Naive thymus-derived CD8-positive, alpha-beta T cell (primary cell): ENCODE measurements at regions not wholly inside any gene's neighbourhood (a gene's known extent, or its start where the extent isn't known, plus 50 kb on each side); places are given as distances from the start of the nearest gene placed in this dataset.

Source experiments
- ATAC-seq, 2 donors: fragments of 150-1000 bp; cut with Tn5 transposase in 1 of 2; sonication (Bioruptor Pico), chemical (Tn5 transposase) in 1 of 2; 1 replicate in 1 of 2; 2 replicates in 1 of 2; pipeline ENCODE4 v1.10.0; 2021; ENCODE audit warnings: mild to moderate bottlenecking in 2 of 2, moderate library complexity in 2 of 2
- POLR2A ChIA-PET: fragments of 350-600 bp; sonication (Branson Sonifier 250); formaldehyde crosslinking; loops from one replicate; lab custom pipeline; 2021; ENCODE audit warnings: antibody characterized with exemption; lab: Charles Lee
- DNase-seq, 10 donors: peaks; one replicate each; pipeline versions ENCODE4 v3.0.0 to v3.0.0-alpha.2; 2020 to 2022
- H3K27ac Mint-ChIP-seq, 10 donors: one replicate each; pipeline ENCODE4 v1.8.0; 2020 to 2022; ENCODE audit warnings: mild to moderate bottlenecking in 10 of 10, mixed read lengths in 10 of 10, moderate library complexity in 4 of 10, inconsistent platforms in 1 of 10
- H3K27me3 Mint-ChIP-seq, 5 donors: one replicate each; pipeline ENCODE4 v1.8.0; 2021 to 2022; ENCODE audit warnings: mixed read lengths in 5 of 5
- H3K36me3 Mint-ChIP-seq, 3 donors: one replicate each; pipeline ENCODE4 v1.8.0; 2020 to 2022; ENCODE audit warnings: mixed read lengths in 3 of 3, mild to moderate bottlenecking in 2 of 3, inconsistent platforms in 1 of 3
- H3K4me1 Mint-ChIP-seq, 4 donors: one replicate each; pipeline ENCODE4 v1.8.0; 2021 to 2022; ENCODE audit warnings: mixed read lengths in 4 of 4
- H3K4me3 Mint-ChIP-seq, 10 donors: one replicate each; pipeline ENCODE4 v1.8.0; 2020 to 2022; ENCODE audit warnings: mild to moderate bottlenecking in 10 of 10, mixed read lengths in 10 of 10, moderate library complexity in 6 of 10, inconsistent platforms in 1 of 10
- H3K9me3 Mint-ChIP-seq, 9 donors: one replicate each; pipeline ENCODE4 v1.8.0; 2020 to 2022; ENCODE audit warnings: mixed read lengths in 9 of 9, mild to moderate bottlenecking in 3 of 9, inconsistent platforms in 1 of 9, moderate library complexity in 1 of 9

DNA sequence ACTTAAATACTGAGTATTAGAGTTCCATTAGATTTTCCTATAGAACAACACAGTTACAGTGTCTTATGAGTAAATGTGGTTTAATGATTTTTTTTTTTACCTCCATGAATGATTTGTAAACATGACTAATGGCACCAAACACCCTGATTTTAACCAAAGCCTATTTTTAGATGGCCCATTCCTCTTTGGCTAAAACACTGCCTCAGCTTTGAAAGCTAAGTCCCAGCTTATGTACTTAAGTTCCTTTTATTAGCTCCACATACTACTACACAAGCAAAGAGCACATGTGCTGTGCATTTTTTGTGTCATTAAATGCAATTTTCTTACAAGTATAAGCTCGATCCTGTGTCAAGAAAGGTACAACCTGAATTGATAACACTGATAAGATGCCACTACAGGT lies 575.6 kb upstream of the PITX2 start:
- Mint-ChIP-seq H3K27me3 (no peaks in the 10 kb centered on the region), H3K27ac (no peak overlapping the region), H3K4me3 (no peak overlapping the region), H3K9me3 (peaks cover 0 to 19% (median 6%) of the 10 kb centered on the region in 9 donors), H3K36me3 (no peaks in the 10 kb centered on the region), H3K4me1 (no peaks in the 10 kb centered on the region)
- no peak for DNase-seq
- POLR2A ChIA-PET, result no interaction called here
- no peak for ATAC-seq

DNA sequence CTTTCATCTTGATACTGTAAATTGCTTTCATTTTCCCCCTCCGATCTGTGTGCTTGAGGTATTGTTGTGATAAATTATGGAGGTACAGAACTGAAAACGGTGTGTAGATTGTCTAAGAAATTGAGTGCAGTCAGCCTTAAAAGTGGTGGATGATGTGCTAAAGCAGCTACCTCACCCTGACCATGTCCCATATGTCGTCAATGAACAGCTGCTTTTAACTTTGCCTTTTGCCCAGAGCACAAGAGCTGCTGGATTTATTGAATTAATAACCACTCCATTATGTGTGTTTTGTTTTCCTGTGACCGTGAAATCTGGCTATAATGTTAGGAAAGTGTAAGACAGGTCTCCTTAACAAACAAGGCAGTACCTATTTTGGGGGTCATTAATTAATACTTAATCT lies 581.9 kb upstream of the PITX2 start:
- no peak for DNase-seq
- H3K27ac Mint-ChIP-seq, result no peak overlapping the region
- no peaks in the 10 kb centered on the region for H3K27me3 Mint-ChIP-seq
- H3K36me3 Mint-ChIP-seq, result no peaks in the 10 kb centered on the region
- no peak overlapping the region for H3K4me3 Mint-ChIP-seq
- H3K4me1 Mint-ChIP-seq, result no peaks in the 10 kb centered on the region
- H3K9me3 Mint-ChIP-seq, result peaks cover 0 to 8% (median 0%) of the 10 kb centered on the region in 9 donors
- no peak for ATAC-seq
- POLR2A ChIA-PET, result no interaction called here

DNA sequence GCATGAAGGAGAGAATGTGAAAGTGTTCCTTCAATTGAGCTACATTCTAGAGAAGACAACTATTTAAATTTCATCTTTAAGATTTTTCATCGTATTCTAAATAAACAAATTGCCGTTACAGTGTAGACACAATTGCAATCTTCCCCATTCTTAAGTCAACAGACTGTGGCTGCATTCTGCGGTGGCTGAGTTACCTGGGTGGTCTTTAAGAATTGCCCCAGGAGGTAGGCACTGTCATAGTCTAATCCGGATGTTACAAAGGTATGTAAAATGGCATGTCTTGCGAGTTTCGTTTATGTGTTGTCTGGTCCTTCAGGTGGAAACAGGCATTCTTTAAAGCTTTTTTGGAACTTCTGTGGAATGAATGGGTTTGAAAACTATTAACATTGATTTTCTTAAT lies 586.1 kb upstream of the PITX2 start:
- ATAC-seq, result no peak

DNA sequence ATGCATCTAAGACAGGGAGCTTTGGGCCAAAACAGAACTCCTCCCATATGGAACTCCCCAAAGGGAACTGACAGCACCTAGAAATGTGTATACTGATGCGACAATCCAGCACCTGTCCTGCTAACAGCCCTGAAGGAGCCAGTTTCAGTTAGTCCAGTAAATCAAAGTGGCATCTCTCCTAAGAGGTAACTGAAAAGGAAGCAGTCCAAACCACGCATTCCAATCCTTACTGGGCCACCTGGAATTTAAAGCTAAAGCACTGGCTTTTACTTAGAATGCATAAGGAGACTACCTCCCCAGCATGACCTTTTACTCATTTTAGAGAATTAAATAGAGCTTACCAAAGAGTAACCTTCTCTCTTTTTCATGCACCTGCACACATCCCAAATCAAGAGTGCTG lies 586.8 kb upstream of the PITX2 start:
- DNase-seq (no peak), ATAC-seq (no peak)
- no peak overlapping the region for H3K4me3 Mint-ChIP-seq
- H3K27me3 Mint-ChIP-seq, result no peaks in the 10 kb centered on the region
- H3K27ac Mint-ChIP-seq, result no peak overlapping the region
- H3K36me3 Mint-ChIP-seq, result no peaks in the 10 kb centered on the region
- H3K4me1 Mint-ChIP-seq, result no peaks in the 10 kb centered on the region
- POLR2A ChIA-PET, result no interaction called here
- peaks cover 0 to 17% (median 2%) of the 10 kb centered on the region in 9 donors for H3K9me3 Mint-ChIP-seq

More for the DNA sequence above, 586.1 kb upstream of the PITX2 start:
- no peak overlapping the region for H3K4me3 Mint-ChIP-seq
- H3K27ac Mint-ChIP-seq, result no peak overlapping the region
- no peaks in the 10 kb centered on the region for H3K4me1 Mint-ChIP-seq
- POLR2A ChIA-PET, result no interaction called here
- no peaks in the 10 kb centered on the region for H3K36me3 Mint-ChIP-seq
- H3K27me3 Mint-ChIP-seq, result no peaks in the 10 kb centered on the region
- H3K9me3 Mint-ChIP-seq, result peaks cover 0 to 13% (median 2%) of the 10 kb centered on the region in 9 donors
- DNase-seq, result no peak

DNA sequence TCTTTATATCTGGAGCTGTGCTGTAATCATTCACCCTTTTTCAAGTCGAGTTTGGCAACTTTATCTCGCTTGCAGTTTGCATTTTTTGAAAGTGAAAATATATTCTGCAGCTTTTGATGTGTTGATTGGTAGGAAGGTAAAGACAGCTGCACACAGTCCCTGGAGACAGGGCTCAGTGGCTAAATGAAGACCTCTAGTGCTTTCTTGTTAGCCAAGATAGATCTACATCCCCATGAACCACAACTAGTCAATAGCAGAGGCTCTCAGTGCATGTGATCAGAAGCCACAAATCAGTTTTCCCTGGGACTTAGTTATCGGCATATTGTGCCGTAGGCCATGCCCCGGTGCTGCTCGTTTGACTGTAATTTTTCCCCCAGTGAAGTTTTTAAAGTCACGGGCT lies 587.7 kb upstream of the PITX2 start:
- DNase-seq (no peak), ATAC-seq (no peak)
- H3K4me1 Mint-ChIP-seq, result no peaks in the 10 kb centered on the region
- no peaks in the 10 kb centered on the region for H3K36me3 Mint-ChIP-seq
- H3K9me3 Mint-ChIP-seq, result peaks cover 0 to 24% (median 2%) of the 10 kb centered on the region in 9 donors
- no peaks in the 10 kb centered on the region for H3K27me3 Mint-ChIP-seq
- H3K27ac Mint-ChIP-seq, result no peak overlapping the region
- POLR2A ChIA-PET, result no interaction called here
- H3K4me3 Mint-ChIP-seq, result no peak overlapping the region

DNA sequence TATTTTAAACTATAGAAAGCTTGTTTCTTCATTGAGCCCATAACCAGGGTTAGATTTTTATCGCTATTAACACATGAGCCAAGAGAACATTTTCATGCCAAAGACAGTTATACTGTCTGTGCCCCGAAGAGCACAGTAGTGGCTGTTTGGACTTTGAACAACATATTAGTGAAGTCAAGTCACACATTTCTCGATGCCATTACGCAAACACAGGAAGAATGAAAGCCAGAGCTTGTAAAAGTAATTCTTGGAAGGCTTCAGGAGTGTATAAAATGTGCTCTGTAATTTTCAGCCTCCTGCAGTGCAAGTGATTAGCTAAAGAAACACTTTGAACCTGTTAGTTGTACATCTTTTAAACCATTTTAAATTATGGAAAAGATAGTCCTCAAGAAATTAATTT lies 590.7 kb upstream of the PITX2 start:
- no peaks in the 10 kb centered on the region for H3K27me3 Mint-ChIP-seq
- no peak overlapping the region for H3K27ac Mint-ChIP-seq
- no peaks in the 10 kb centered on the region for H3K4me1 Mint-ChIP-seq
- H3K4me3 Mint-ChIP-seq, result no peak overlapping the region
- POLR2A ChIA-PET, result no interaction called here
- ATAC-seq (no peak), DNase-seq (no peak)
- H3K36me3 Mint-ChIP-seq, result no peaks in the 10 kb centered on the region
- H3K9me3 Mint-ChIP-seq, result peaks cover 0 to 24% (median 2%) of the 10 kb centered on the region in 9 donors

DNA sequence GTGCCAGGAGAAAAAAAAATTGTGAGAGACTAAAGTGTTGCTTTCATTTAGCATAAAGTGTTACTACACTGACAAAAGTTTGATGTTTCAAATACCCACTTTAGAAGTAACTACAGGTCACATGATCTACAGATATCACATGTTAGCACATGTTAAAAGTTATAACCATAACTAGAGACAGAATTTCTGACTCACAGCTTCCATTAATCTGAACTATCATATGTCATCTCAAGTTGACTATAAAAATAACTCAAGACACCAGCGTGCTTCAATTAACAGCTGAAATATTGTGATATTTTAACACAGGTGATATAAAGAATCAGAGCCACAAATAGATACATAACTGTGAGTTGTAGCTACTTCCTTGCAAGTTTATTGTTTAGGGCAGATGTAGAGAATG lies 591.5 kb upstream of the PITX2 start:
- no peak for DNase-seq
- H3K36me3 Mint-ChIP-seq, result no peaks in the 10 kb centered on the region

DNA sequence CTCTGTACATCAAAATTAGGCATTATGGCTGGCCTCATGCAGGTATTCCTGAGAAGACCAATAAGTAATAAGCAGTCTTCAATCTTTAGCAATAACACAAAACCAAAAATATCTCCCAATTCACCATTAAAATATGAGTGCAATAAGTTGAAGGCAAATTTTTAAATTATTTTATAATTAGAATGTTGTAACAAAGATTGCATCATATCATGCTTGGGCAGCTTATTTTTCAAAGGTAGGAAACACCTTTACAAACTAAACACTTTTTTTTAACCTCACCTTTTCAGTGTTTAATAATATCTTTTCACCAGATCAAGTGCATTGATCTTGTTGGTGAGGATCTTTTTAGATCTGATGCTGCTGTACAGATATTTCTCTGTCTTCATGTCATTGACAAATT lies 592.9 kb upstream of the PITX2 start:
- no peak for ATAC-seq
- no peak overlapping the region for H3K4me3 Mint-ChIP-seq
- POLR2A ChIA-PET, result no interaction called here
- H3K36me3 Mint-ChIP-seq, result no peaks in the 10 kb centered on the region
- peaks cover 0 to 28% (median 2%) of the 10 kb centered on the region in 9 donors for H3K9me3 Mint-ChIP-seq
- DNase-seq, result no peak
- no peak overlapping the region for H3K27ac Mint-ChIP-seq
- no peaks in the 10 kb centered on the region for H3K27me3 Mint-ChIP-seq
- no peaks in the 10 kb centered on the region for H3K4me1 Mint-ChIP-seq

More for the DNA sequence above, 591.5 kb upstream of the PITX2 start:
- Mint-ChIP-seq H3K4me3 (no peak overlapping the region), H3K27me3 (no peaks in the 10 kb centered on the region), H3K27ac (no peak overlapping the region), H3K4me1 (no peaks in the 10 kb centered on the region), H3K9me3 (peaks cover 0 to 24% (median 2%) of the 10 kb centered on the region in 9 donors)
- ATAC-seq, result no peak
- POLR2A ChIA-PET, result no interaction called here

DNA sequence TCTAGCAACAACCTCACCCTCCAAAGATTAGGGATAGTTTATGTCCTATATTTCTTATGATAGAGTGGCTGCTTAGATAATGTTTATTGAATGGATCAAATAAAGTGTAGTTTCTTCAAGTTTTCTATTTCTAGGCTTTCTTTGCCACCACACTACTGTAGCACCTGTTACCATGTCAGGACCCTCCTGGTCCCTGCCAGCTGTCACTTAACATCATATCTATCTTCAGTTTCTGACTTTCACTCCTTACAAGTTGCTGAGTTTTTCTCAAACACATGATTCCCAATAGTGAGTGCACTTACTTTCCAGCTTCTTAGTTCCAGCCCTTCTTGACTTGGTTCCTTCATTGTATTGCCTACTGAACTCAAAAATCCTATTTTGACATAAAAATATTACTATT lies 593.9 kb upstream of the PITX2 start:
- peaks cover 0 to 29% (median 2%) of the 10 kb centered on the region in 9 donors for H3K9me3 Mint-ChIP-seq
- ATAC-seq, result no peak
- DNase-seq, result no peak
- no peaks in the 10 kb centered on the region for H3K4me1 Mint-ChIP-seq
- POLR2A ChIA-PET, result no interaction called here
- no peaks in the 10 kb centered on the region for H3K27me3 Mint-ChIP-seq
- no peaks in the 10 kb centered on the region for H3K36me3 Mint-ChIP-seq
- H3K27ac Mint-ChIP-seq, result no peak overlapping the region
- no peak overlapping the region for H3K4me3 Mint-ChIP-seq

DNA sequence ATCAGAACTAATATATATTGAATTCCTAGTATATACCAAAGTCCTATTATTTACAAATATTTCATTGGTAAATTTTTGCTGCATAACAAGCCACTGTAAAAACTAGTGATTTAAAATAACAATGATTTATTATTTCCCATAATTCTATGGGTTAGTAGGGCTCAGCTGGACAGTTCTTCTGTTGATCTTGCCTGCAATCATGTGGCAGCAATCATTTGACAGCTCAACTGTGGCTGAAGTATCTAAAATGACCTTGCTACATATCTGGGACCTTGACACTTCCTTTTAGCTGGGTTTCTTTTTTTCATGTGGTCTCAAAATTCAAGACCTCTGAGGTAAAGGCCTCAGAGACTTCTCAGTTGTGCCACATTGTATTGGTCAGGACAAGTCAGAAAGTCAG lies 598.5 kb upstream of the PITX2 start:
- Mint-ChIP-seq H3K27ac (no peak overlapping the region), H3K4me3 (no peak overlapping the region), H3K9me3 (peaks cover 0 to 9% (median 0%) of the 10 kb centered on the region in 9 donors), H3K36me3 (no peaks in the 10 kb centered on the region), H3K27me3 (no peaks in the 10 kb centered on the region), H3K4me1 (no peaks in the 10 kb centered on the region)
- DNase-seq (no peak), ATAC-seq (no peak)
- POLR2A ChIA-PET, result no interaction called here

DNA sequence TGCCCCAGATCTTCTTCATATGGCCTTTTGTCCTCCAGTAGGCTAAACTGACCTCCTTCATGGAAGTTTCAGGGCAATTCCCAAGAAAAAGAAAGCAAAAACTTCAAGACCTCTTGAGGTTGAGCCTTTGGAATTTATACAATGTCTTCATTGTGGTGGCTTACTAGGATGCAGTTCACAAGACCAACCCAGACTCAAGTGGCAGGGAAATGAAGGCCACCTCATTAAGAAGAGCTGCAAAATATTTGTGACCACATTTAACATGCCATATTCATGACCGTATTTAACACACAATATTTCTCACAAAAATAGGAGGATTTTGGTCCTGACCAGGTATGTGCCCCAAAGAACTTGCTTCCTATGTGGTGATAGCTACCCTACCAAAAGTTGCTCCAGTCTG lies 605.5 kb upstream of the PITX2 start:
- Mint-ChIP-seq H3K4me3 (no peak overlapping the region), H3K27me3 (peaks cover 0 to 1% (median 0%) of the 10 kb centered on the region in 5 donors), H3K36me3 (no peaks in the 10 kb centered on the region), H3K27ac (no peak overlapping the region), H3K9me3 (peaks cover 0 to 30% (median 3%) of the 10 kb centered on the region in 9 donors), H3K4me1 (no peaks in the 10 kb centered on the region)
- POLR2A ChIA-PET, result no interaction called here
- DNase-seq (no peak), ATAC-seq (no peak)

DNA sequence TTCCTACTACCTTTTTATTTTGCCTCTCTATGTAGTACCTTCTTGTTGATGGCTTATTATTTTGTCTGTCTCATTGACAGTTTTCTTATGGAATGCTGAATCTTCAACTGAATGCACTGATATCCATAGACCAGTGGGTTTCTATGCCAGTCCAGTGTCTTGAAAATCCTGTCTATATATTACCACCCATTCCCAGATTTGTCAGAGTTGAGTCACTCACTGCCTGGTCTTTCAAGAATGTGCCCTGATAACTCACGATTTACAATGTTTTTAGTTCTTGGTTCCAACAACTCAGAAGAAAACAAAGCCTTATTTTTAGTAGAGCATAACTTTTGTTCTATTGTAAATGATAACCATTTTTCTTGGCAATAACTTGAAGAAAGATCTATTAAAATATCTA lies 606.0 kb upstream of the PITX2 start:
- no peak overlapping the region for H3K27ac Mint-ChIP-seq
- POLR2A ChIA-PET, result no interaction called here
- peaks cover 0 to 1% (median 0%) of the 10 kb centered on the region in 5 donors for H3K27me3 Mint-ChIP-seq

DNA sequence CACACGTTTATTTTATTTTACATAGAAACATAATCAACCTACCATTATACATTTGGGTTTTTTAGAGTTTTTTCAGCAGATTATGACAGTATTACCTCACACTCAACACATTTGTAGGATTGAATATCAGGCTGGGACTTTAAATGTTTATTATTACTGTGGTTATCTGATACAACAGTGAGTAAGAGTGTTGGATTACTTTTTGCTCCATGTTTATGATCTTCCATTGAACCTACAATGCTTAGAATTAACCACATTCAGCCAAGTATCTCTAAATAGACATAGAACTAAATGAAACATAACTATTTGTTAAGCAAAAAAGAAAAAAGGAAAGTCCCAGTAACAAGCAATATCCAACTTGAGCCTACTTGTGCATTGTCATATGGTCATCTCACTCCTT lies 607.4 kb upstream of the PITX2 start:
- POLR2A ChIA-PET, result no interaction called here
- peaks cover 0 to 1% (median 0%) of the 10 kb centered on the region in 5 donors for H3K27me3 Mint-ChIP-seq
- H3K27ac Mint-ChIP-seq, result no peak overlapping the region

More for the DNA sequence above, 606.0 kb upstream of the PITX2 start:
- no peak for ATAC-seq
- peaks cover 0 to 30% (median 3%) of the 10 kb centered on the region in 9 donors for H3K9me3 Mint-ChIP-seq
- no peaks in the 10 kb centered on the region for H3K36me3 Mint-ChIP-seq
- DNase-seq, result no peak
- H3K4me3 Mint-ChIP-seq, result no peak overlapping the region
- no peaks in the 10 kb centered on the region for H3K4me1 Mint-ChIP-seq

DNA sequence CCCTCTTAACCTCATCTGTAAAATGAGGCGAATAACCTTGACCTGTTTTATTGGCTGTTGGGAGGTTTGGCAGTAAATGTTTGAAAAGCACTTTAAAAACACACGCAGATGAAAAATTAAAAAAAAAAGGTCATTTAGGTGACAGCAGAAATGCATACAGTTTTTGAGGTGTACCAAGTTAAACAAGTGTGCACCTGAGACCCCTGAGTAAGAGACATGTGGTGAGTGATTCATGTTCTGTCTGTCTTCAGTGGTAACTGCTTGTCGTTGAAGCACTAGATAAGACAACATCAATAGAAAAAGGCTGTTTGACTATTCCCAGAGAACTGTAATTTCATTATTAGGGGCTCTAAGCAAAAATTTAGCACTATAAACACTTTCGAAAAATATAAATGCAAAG lies 608.4 kb upstream of the PITX2 start:
- POLR2A ChIA-PET, result no interaction called here
- H3K27ac Mint-ChIP-seq, result no peak overlapping the region
- DNase-seq, result no peak
- no peaks in the 10 kb centered on the region for H3K4me1 Mint-ChIP-seq
- no peak for ATAC-seq
- peaks cover 0 to 1% (median 0%) of the 10 kb centered on the region in 5 donors for H3K27me3 Mint-ChIP-seq
- no peaks in the 10 kb centered on the region for H3K36me3 Mint-ChIP-seq
- peaks cover 0 to 38% (median 7%) of the 10 kb centered on the region in 9 donors for H3K9me3 Mint-ChIP-seq
- no peak overlapping the region for H3K4me3 Mint-ChIP-seq

More for the DNA sequence above, 607.4 kb upstream of the PITX2 start:
- Mint-ChIP-seq H3K9me3 (peaks cover 0 to 37% (median 5%) of the 10 kb centered on the region in 9 donors), H3K4me3 (no peak overlapping the region), H3K4me1 (no peaks in the 10 kb centered on the region), H3K36me3 (no peaks in the 10 kb centered on the region)
- DNase-seq, result no peak
- ATAC-seq, result no peak
